HG02852 (cell line): ENCODE measurements at regions not wholly inside any gene's neighbourhood (a gene's known extent, or its start where the extent isn't known, plus 50 kb on each side); places are given as distances from the start of the nearest gene placed in this dataset.

ENCODE experiments used
- ATAC-seq: cut with Tn5 transposase; IDR thresholded peaks from one replicate; pipeline ENCODE4 v1.9.1; 2021; ENCODE audit warnings: mild to moderate bottlenecking, moderate library complexity; ENCODE audit not compliant: unreplicated experiment

DNA sequence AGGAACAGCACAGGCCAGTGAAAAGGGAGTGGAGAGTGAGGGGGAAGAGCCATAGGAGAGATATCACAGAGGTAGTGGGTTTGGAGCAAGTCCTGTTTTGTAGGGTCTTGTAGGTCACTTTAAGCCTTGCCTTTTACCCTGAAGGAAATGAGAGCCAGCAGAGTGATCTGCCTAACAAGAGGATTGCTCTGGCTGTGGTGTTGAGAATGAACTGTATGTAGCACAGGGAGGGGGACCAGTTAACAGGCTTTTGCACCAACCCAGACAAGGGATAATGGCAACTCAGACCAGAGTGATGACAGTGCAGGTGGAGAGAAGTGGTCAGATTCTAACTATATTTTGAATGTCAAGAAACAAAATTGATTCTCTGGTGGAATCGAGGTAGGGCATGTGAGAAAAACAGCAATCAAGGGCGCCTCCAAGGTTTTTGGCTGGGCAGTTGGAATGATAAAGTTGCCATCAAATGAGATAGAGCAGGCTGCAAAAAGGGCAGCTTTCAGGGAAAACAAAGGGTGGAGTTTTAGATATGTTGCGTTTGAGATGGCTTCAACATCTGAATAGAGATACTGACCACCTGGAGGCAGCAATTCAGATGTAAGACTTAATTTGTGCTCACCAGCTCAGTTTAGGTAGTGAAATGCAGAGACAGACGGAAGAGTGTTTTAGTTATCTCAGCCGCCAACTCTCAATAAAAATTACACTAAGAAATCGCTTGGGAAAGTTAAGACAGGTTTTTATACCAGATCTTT is 134.4 kb upstream of the BTBD3 start:
- ATAC-seq: no peak

DNA sequence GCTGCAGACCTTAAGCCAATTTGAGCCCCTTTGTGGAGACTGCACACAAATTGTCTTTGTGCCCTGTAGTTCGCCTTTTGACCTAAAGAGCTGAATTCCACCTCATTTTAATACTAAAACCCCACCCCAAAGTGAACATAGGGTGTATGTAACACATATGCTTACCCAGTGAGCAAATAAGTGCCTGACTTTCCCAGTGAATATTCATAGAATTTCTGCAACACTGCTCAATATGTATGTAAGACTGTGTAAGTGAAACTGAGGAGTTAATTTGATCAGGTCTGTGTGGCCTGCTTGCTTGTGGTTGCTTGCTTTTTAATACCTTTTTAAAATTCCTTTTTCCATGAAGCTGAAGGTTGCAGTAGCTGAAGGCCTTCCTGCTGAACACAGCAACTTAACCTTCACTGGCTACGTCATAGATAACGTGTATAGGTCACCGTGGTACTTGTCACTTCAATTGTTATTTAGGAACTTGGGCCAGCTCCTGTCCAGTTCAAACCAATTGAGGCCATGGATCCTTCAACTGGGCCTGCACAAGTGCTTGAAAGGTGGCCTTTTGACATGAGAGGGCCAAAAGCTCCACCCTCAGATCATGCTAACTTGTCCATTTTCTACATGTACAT is 131.7 kb upstream of the BTBD3 start:
- ATAC-seq: no peak

DNA sequence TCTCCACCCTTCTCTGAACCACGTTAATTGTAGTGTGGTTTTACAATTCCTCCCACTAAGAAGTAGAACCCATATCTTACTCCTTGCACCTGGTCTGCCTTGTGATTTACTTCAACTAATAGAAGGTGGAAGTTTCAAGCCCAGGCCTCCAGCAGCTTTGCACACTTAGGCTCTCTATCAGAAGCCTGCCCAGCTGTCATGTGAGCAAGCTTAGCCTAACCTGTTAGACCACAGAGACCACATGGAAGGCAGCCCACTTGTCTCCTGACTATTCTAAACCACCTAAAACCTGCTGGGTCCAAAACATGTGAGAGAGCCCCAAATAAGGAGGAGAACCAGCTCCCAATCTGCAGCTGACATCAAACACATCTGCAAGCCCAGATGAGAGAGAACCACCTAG is 127.6 kb upstream of the BTBD3 start:
- ATAC-seq: no peak

DNA sequence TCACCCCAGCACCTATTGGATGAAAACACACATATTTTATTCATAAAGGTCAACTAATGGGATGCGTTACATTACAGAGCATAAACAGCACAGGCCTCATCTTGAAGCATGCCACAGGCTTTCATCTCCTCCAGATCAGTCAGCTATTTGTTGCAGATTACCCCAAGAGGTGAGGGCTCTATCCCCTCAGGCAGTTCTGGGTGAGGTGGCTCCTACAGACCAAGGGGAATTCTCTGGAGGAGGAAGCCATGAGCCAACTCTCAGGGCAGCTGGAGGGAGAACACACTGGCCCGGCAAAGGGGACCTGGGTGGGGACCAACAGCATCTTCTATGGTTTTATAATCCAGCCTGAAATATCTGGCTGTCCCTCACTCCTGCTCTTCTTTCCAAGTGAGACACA is 126.4 kb upstream of the BTBD3 start:
- ATAC-seq: no peak

DNA sequence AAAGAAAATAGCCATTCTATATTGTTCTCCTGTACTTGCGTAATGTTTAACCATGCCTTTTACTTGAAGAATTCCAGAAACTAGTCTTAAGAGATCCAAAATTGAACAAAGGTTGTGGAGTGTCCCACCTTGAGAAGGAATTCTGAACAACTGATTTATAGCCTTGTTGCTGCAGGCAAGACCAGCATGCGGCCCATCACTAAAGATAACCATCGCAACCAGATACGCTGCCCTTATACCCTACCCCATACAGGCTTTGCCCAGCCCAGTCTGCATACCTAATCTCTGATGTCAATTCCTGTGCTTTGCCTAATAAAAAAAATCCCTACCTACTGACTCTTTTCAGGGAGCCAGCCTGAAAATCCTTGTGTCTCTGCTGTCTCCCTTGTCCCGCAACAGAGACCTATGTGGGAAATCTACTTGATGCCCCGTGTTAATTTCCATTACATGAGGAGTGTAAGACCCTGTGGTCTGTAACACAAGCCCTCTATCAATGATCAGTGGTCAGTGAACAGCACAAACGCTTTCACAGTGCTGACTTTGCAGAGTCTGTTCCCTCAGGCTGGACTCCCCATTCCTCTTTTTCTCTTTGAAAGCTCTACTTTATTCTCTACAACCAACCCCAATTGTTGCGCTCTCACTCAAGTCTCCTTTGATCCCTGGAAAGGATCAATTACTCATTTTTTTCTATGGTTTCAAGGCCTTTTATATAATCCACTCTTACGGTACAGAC is 125.7 kb upstream of the BTBD3 start:
- ATAC-seq: no peak

DNA sequence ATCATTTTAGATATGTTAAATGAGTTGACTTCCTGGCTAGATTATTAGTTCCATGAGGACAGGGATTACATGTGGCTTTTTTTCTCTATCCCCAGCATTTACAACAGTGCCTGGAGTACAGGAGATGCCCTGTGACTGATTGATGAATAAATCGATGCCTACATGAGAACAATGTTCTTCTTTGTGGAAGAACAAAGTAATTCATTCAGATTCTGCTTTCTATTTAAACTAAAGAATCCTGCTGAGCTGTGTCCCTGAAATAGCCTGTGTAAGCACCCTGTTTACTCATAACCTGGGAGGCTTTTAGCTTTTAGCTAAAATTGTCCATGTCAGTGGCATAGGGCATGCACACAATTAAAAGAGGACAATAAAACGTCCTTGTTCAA is 125.1 kb upstream of the BTBD3 start:
- no peak for ATAC-seq

DNA sequence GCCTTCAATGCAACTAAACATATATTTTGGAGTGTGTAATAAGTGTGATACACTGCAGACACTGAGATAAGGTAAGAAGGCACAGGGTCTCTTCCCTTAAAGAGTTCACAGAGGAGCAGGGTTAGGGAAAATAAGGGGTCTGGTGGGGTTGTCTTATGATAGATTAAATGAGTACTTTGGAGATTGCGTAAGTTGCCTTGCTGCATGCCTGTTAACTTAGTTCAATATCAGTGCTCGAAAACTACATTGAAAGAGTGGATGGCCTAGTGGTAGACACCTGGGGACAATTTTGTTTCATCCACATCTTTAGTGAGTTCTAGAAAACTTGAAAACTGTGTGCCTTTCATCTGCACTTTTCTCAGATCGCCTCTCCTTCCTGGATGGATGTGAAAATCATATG is 123.2 kb upstream of the BTBD3 start:
- no peak for ATAC-seq

DNA sequence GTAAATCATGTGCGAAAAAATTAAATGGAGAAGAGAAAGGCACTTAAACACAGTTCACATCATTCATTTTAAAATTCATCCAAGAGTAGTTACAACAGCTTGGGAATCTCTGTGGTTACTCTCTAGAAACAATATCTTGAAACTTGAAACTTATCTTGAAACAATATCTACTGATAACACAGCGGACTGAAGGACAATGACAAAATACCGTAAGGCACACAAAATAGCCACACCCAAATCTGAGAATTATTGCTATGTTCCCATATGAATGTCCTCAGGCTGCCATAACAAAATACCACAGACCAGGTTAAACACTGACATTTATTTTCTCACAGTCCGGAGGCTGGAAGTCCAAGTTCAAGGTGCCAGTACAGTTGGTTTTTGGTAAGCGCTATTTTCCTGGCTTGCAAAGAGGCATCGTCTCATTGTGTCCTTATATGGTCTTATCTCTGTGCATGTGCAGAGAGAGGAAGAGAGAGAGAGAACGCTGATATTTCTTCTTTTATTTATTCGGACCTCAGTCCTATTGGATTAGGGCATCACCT is 122.5 kb upstream of the BTBD3 start:
- ATAC-seq: no peak

DNA sequence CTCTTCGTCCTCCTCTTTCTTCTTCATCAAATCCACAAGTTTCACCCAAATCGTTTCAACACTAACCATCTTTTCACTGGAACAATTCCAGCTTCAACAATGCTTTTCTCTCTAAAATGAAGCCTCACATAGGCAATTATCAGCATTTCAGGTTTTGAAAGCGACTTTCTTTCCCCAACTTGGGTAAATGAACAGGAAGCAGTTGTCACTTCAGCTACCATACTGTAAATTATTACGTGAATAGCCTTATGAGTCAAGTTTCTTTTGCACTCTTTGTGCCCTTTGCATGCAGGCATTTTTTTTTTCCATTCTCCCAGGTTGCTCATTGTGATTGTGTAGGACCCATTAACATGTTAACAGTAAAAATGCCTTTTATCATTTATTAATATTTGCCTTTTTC is 121.7 kb upstream of the BTBD3 start:
- ATAC-seq: no peak

DNA sequence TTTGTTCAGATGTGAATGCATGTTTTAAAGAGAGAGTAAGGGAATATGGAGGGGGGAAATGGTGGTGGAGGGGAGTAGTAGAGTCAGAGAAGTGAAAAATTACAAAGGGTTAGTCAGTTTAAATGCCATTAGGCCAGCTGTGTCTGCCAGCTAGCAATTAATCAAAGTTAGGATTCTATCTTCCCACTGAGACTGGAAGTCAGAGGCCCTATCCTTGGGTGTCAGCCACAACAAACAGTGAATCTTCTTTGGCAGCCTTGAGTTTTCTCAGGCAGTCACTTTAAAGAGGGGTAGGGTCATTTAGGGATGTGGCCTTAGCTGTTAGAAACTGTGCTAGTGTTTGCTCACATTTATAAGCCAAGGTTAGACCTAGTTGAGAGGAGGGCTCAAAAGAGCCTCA is 120.5 kb upstream of the BTBD3 start:
- no peak for ATAC-seq

DNA sequence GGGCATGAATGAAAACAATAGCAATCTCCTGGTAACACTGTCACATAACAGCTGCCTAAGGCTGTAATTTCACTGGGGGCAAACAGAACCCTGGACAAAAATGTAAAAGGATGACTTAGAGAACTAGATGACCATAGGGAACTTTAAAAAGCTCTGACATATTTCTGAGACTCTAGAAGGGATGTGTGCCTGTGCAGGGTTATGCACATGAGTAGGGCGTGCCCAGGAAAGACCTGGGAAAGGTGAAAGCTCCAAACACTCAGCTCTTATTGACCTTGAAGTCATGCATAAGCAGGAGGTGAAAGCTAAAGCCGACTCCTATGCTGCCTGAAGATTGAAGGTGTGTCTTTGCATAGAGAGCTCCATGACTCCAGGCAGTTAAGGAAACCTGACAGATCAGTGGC is 118.4 kb upstream of the BTBD3 start:
- ATAC-seq: no peak

DNA sequence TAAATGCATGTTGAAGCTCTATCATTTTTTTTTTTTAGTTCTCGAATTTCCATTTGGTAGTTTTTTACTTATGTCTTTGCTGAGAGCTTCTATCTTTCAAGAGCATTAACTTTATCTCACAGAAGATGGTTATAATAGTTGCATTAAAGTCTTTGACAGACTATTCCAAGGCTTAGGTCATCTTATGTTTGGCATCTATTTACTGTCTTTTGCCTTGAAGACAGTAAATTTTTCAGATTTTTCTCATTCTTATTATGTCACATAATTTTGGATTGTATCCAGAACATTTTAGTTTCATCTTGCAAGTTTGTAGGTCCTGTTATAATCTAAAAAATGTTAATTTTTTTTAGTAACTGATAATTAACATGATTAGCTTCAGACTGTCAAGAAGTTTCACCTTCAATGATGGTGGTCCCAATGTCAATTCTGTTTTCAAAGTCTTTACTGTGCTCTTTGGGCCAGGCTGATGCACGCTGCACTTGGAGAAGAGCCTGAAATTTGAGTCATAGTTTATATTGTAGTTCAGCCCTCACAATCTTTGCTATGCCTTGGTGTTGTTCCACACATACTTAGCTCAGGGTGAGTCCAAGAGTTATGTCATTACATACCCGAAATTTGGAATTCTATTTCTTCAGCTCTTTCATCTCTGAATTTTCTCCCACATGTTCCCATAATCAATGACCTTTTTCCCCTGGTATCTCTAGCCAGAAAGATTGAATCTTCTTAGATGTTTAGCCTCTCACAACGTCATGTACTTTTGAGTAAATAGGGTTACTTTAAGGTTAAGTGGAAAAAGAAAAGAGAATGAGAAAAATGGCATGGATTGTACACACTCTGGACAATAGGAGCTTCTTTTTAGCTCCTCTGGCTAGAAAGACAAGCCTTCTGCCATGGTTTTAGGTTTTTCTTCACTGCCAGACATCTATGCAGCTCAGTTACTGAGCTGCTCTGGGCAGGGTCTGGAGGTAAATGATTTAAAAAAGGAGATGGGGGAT is 110.3 kb upstream of the BTBD3 start:
- ATAC-seq: no peak

DNA sequence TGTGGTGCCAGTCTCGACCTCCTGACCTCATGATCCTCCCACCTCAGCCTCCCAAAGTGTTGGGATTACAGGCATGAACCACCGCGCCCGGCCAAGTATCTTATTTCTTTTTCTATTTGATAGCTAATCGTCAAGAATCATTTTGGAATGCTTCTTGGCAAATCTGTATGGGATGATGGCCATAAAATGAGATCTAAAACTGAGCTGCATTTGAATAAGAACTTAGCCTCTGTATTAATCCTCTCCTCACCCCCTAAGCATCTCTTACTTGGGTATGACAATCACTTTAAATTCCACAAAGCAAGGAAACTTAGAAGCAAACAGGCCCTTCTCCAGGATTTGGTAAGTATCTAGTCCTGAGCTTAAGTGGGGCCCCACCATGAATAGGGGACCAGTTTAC is 108.9 kb upstream of the BTBD3 start:
- ATAC-seq: no peak

DNA sequence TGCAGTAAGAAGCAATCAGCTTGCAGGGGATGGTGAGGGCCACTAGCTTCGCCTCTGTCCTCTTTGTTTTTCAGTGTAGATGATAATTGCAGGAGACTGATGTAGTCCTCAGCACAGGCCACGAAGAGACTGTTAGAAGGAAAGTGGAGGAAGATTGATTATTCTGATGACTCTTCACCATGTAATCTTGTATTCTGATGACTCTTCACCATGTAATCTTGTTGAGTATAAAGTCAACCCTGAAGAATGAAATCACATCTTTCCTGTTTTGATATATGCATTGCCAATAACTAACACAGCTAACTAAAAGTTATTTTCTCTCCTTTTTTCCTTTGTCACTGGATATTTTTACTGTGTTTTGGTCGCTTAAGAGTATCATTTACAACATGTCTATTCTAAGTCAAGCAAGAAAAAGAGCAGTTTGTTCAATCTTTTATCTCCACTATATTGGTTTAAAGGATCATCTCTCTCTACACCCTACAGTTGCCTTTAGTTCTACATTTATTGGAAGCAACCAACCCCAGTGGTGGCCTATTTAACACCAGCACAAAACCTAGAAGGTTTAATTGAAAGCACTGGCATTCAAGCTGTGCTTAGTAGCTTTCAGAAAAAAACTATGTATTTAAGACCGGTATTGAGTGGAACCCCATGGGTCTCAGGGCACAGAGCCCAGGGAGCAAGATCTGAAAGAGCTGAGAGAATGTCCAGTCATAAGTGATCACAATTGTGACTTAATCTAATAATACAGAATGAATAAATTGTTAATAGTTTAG is 107.2 kb upstream of the BTBD3 start:
- no peak for ATAC-seq

DNA sequence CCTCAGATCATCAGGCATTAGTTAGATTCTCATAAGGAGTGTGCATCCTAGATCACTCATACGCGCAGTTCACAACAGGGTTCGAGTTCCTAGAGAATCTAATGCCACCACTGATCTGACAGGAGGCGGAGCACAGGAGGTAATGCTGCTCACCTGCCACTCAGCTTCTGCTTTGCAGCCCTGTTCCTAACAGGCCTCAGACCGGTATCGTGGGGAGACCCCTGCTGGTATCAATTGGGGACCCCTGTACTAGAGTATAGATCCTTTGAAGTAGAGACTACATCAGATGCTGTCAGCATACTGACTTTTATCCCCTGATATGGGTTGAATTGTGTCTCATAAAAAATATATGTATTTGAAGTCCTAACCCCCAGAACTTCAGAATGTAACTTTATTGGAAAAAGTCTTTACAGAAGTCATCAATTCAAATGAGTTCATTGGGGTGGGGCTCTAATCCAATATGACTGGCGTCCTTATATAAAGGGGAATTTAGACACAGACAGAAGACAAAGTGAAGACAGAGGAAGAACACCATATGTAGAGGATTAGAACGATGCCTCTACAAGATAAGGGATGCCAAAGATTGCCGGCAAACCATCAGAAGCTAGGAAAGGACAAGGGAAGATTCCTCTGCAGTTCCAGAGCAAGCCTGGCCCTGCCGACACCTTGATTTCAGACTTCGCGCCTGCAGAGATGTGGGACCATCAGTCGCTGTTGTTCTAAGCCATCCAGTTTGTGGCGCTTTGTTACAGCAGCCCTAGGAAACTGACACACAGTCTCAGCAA is 104.4 kb upstream of the BTBD3 start:
- ATAC-seq: no peak

DNA sequence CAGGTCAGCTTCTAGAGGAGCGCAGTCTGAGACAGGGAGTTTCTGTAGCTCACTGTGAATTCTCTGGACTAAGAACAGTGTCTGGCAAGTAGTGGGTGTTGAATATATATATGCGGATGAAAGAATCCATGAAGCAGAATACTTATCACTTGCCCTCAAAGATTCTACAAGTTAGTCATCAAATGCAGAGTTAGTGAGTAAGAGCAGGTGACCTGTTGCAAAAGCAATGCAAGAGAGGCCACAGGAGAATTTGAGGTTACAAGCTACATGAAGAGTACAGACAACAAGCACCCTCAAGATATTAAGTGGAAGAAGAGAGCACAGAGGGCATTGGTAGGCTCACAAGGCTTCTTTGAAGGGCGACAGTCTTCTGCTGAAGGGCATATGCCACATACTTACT is 103.4 kb upstream of the BTBD3 start:
- no peak for ATAC-seq

DNA sequence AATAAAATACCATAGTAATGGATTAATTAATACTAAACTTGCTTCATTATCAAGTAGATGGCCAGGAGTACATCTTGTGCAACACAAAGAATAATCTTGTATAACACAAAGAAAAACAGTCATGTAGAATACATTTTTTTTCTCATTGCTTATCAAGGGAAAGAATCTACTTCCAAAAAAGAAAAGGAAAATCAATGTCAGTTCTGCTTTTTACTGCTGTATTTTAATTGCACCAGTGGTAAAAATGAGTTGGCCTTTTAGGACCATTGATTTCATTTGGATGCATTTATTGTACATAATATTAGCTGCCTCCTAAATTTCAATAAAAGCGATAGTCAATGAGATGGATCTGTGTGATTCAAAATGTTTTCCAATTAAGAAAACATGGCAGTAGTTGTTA is 96.9 kb upstream of the BTBD3 start:
- ATAC-seq: no peak

DNA sequence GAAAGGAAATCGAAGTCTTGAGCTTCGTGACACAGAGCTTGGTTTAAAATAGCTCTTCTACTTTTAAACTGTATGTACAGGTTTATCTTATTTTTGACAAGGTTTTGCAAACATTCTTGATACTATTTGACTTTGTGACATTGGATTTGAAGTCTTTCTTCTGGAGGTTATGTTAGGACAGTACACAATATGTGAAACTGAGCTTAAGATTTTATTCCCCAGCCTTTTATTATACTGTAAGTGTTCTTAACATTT is 95.2 kb upstream of the BTBD3 start:
- no peak for ATAC-seq

DNA sequence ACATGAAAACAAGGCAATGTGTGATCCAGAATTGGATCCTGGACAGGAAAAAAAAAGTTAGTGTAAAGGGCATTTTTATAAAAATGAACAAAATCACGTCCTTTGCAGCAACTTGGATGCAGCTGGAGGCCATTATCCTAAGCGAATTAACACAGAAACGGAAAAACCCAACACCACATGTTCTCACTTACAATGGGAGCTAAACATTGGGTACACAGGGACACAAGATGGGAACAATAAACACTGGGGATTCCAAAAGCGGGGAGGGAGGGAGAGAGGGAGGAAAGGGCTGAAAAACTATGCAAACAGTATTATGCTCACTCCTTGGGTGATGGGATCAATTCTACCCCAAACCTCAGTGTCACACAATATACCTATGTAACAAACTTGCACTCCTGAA is 91.4 kb upstream of the BTBD3 start:
- ATAC-seq: no peak

DNA sequence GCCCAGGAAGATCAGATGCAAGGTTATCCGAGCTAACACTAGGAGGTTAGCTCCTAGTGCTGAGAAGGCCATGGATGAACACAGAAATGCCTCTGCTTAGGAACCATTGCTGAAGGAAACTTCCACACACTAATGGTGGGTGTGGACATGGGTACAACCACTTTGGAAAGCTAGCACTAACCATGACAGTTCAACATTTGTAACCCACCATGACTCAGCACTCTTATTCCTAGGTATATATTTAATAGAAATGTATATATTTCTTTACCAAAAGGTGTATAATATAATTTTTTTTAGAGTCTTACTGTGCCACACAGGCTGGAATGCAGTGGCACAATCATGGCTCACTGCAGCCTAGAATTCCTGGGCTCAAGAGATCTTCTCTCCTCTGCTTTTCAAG is 85.3 kb upstream of the BTBD3 start:
- ATAC-seq: no peak
